ENCODE measurements at regions not wholly inside any gene's neighbourhood (a gene's known extent, or its start where the extent isn't known, plus 50 kb on each side); places are given as distances from the start of the nearest gene placed in this dataset.

DNA sequence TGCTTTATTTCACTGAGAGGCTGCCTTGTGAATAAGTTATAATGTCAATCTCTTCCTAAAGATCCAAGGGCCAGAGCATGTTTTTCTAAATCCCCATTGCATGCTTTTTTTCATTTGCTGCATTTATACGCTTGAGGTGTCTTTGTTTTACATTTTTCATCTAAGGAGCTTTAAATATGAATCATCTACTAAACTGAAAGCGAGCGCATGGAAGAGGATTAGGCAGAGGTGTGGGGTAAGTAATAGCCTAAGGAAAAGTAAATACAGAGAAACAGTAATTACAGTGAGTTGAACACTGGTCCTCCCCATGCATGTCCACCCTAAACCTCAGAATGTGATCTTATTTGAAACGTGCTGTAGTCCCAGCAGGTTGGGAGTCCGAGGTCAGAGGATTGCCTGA, 76.4 kb upstream of the METAP2 start:
- TF ChIP-seq, protein P1, sequence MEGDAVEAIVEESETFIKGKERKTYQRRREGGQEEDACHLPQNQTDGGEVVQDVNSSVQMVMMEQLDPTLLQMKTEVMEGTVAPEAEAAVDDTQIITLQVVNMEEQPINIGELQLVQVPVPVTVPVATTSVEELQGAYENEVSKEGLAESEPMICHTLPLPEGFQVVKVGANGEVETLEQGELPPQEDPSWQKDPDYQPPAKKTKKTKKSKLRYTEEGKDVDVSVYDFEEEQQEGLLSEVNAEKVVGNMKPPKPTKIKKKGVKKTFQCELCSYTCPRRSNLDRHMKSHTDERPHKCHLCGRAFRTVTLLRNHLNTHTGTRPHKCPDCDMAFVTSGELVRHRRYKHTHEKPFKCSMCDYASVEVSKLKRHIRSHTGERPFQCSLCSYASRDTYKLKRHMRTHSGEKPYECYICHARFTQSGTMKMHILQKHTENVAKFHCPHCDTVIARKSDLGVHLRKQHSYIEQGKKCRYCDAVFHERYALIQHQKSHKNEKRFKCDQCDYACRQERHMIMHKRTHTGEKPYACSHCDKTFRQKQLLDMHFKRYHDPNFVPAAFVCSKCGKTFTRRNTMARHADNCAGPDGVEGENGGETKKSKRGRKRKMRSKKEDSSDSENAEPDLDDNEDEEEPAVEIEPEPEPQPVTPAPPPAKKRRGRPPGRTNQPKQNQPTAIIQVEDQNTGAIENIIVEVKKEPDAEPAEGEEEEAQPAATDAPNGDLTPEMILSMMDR (IDR thresholded peaks at IDR 0.05) = no peak
- no peak for TF ChIP-seq POLR2A (IDR thresholded peaks at IDR 0.05)
